CD4-positive, alpha-beta T cell treated with Interleukin-6 at 100 ng/mL for 8 hours (primary cell): ENCODE measurements at regions not wholly inside any gene's neighbourhood (a gene's known extent, or its start where the extent isn't known, plus 50 kb on each side); places are given as distances from the start of the nearest gene placed in this dataset.

ENCODE experiments used
- DNase-seq: peaks from one replicate; pipeline ENCODE4 v3.0.0-alpha.2; 2020; ENCODE audit warnings: mixed read lengths, low spot score

- DNase-seq, result no peak
Measured at GRCh38 chr1:82775406-82776000, 974.8 kb downstream of the ADGRL2 start.

DNA sequence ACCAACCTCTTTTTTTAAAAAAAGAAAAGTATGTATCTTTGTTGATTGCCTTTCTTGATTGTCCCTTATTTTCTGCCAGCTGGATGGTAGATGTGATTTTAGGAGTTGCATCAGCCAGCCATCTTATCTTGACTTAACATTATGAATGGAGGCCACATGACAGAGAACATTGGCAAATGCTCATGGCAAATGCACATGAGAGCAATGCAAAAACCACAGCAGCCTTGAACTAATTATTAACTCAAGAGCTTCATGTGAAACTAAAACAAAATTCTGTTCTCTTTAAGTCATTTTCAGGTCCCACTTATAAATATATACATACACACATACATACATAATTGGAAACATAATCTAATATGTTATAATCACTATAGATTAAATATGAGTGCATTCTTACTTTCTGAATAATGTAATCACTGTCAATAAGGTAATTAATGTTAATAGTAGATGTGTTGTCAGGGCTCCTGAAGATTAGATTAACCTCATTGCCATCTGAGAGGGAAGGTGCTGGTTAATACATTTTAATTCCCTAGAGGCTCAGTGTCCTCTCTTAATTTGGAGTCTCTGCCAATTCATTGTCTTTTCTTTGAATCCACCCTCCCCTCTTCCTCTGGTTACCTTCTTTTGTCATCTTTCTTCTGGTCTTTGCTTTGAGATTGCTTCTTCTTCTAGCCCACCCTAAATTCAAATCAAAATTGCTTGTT is 962.2 kb downstream of the ADGRL2 start:
- no peak for DNase-seq

GRCh38 chr1:82759035-82759434 is 958.3 kb downstream of the ADGRL2 start:
- DNase-seq, result no peak

DNA sequence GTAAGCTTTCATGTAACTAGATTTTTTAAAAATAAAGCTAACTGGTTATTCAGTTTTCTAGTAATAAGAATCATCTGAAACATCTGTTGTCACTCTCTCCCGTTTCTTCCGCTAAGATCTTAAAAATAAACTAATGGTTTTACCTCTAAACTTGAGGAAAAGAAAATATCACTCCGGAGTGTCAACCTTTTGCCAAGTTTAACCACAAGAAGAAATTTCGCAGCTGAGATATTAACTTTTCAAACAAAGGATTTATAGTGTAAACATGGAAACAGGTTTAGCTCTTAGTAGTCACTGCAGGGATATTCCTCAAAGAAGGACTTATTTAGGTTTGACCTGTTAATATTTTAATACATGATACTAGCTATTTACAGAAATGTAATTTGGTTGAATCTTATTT is 954.9 kb downstream of the ADGRL2 start:
- no peak for DNase-seq

DNA sequence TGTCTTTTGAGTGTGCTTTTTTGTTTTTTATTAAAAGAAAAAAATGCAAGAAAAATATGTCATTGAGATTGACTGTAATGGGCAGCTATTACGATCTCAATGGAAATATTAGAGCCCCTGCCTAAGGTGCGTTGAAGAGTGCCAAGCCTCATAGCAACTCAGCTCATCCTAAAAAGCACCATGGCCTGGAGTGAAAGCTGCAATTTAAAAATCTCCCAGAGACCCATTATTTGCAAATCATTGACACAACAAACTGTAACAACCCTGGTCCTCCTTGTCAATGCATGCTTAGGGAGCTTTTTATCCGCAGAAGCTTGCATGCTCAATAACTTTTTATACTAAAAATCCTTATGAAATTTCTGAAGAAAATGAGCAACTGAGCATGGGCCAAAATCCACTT is 954.5 kb downstream of the ADGRL2 start:
- DNase-seq, result no peak

DNA sequence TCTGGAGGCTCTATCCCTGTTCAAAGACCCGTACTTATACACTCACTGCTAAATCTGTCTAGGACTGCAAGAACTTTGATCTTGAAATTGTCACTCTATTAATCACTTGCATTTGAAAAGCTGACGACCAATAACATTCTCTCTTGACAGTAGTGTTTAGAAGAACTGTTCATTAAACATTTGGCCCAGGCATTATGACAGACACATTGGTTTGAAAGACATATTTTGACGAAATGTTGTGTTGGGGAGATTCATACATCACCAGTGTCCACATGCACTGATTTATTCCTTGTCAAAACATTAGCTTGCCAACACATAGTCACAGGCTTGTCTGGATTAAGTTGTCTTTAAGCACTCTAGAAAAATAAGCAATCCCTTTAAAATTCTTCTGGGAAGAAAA is 951.3 kb downstream of the ADGRL2 start:
- no peak for DNase-seq

DNA sequence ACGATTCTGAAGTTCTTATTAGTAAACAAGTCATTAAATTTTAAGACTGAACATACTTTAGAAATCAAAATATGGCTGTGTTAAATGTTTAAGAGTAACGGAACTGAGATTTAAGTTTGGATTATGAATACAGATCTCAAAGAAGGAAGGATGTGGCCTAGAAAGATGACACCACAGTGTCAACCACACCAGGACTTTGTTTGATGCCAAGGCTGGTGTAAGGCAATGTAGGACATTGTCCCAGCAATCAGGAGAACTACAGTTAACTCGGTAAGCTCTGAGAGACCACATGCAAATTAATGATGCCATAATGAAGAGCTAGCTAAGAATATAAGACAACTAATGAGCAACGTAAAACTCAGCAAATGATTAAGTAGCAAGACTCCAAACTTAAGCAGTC is 932.9 kb downstream of the ADGRL2 start:
- no peak for DNase-seq

- DNase-seq, result no peak
Measured at GRCh38 chr1:82731216-82731615, 930.5 kb downstream of the ADGRL2 start.

DNA sequence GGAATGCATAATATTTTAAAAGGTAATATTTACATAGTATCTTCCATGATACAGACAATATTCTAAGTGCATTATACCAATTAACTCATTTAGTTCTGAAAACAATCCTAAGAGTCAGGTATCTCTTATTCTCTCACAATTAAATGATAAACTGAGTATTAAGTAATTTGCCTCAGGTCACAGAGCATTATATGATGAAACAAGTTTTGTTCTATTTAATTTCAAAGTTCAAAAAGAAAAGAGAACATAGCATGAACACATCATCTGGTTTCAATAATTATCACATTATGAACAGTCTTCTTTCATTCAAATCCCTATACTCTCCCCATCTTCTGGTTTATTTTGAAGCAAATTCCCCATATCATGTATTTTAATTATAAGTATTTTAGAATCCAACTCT is 927.5 kb downstream of the ADGRL2 start:
- no peak for DNase-seq

DNA sequence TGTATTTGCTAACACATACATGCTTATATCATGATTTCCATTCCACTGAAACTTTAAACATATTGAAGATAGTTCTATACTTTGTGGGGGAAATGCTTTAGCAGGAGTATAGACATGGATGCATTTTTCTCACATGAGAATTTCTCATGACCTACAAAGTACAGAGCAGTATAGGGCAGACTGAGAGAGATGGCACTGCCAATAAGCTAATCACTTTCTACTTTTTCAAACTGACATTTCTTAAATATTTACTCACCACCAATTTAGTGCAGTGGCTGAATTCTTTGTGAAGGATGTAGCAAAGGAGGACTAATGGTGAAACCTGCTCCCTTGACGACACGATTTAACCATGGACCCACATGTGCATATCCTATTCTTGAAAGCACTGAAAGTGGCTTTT is 923.5 kb downstream of the ADGRL2 start:
- no peak for DNase-seq

GRCh38 chr1:82722608-82723007 is 921.9 kb downstream of the ADGRL2 start:
- no peak for DNase-seq

DNA sequence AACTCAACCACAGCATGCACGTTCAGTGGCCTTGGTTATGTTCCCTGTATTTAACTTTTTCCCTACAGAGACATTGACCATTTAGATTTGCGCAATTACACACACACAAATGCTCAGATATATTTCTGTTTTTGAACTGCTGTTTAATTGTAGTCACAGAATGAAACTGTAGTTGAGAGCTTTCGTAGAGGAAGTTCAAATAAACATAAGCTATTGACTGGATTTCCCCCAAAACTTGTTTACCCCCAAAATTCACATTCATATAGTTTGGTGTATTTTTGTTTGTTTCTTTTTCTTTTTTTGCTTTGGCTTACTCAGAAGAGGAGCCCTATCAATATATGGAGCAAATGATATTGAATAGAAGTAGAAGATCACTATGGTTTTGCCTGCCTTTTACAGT is 921.0 kb downstream of the ADGRL2 start:
- DNase-seq, result no peak

- DNase-seq, result no peak
Measured at GRCh38 chr1:82718719-82719419, 918.1 kb downstream of the ADGRL2 start.

DNA sequence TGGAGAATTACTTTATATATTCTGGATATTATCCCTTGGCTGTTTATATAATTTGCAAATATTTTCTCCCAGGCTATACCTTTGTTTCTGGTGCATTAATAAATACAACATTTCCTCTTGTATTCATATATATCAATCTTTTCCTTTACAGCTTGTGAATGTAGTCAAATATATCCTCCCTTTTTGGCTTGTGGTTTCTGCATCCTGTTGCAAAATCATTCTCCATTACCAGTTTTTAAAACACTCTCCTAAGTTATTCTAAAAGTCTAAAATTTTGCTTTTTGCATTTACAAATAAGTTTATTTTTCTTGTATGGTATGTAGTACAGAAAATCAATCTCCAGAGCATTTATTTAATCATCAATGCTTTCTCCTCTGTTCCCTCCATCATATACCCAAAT is 909.4 kb downstream of the ADGRL2 start:
- no peak for DNase-seq

- no peak for DNase-seq
Measured at GRCh38 chr1:82707681-82708080, 906.9 kb downstream of the ADGRL2 start.

DNA sequence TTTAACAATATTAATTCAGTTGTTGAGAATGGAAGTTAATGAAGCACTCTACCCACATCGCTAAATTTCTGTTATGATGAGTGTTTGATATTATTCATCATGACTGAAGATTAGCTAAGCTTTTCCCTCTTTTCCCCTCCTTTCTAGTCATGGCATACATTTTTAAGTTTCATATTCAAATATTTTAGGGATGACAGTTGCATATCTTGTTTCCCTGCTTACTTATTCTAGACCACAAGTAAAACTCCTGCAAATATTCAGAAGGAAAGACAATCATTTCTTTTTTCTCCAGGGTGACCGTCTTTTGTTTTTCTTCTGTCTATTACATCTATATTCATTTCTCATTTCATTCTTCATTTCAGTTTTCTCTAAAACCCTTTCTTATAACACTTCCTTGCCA is 906.0 kb downstream of the ADGRL2 start:
- no peak for DNase-seq

DNA sequence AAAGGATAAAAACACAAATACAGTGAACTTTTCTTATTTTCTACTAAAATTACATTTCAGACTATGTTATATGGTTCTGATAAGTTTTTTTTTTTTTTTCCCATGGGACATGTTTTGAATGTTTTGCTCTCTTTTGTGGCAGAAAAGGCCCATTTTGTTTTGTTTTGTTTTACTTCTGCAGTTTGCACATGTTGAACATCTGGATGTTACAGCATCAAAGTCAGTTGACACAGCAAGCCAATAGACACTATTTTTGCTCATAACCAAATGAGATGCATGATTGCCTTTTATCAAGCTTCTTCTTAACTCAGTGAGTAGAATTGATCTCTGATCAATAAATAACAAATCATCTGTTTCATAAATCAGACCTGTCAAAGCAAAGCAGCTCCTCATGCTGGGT is 904.2 kb downstream of the ADGRL2 start:
- no peak for DNase-seq

GRCh38 chr1:82704393-82704792 is 903.7 kb downstream of the ADGRL2 start:
- DNase-seq, result no peak

DNA sequence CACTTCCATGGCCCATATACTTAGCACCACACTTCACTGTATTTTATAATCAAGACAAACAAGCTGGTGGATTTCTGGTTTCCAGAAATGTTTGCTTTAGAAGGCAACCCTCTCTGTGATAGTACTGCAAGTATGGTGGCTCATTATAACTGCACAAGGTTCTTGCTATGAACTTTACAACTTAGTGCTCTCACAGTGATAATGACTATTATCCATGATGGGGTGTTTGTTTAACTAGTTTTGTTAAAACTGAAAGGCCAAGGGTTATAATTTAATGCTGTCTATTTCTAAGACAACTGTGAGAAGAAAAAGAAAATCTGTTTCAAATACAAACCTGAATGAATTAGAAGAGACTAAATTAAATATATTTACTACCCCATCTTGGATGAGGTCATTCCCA is 903.2 kb downstream of the ADGRL2 start:
- DNase-seq, result no peak

DNA sequence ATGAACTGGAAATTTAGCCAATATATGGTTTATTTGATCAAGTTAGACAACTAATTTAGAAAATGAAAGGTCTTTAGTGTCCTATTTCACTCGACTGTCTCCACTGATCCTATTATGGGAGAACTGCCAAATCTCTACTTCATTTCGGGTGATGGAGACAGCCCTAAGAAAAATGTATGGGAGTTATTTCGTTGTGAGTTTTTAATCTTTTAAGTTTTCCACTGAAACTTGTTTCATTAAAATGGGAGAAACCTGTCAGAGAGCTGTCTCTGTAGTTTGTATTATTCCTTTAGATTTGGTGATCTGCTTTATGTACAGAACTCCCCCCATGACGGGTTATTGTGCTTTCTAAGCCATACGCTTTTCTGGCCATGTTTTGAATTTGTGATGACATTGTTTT is 899.7 kb downstream of the ADGRL2 start:
- no peak for DNase-seq

DNA sequence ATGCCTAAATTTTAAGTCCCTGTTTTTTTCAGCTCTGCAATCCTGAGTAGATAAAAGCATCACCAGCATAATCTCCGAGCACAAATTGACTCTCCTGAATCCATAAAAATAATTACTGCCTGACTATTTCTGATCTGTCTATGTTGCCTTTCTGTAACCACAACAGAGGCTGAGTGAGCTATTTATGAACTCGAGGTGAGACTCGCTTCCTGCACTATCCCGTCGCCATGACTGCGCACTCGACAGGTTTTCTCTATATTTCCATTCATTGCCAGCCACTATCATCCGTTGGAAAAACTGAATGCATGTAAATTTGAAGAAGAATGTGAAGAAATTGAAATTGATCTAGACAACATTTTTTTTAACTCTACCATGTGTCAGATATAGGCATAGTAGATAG is 897.2 kb downstream of the ADGRL2 start:
- no peak for DNase-seq

- no peak for DNase-seq
Measured at GRCh38 chr1:82695443-82695842, 894.7 kb downstream of the ADGRL2 start.

DNA sequence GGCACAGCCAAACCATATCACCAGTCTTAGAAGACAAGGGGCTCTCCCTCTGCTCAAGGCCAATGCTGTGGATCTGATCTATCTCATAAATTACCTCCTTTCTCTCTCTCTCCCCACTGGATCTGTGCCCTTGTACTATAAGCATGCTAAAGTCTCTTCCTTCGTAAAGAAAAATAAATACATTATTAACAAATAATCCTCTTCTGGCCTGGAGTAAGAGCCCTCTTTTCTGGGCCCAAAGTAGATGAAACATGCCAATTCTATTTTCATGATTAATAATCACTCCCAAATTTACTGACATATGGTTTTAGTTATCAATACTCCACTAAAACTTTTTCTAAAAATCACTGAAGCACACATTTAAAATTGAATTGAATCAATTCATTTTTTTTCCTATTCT is 889.7 kb downstream of the ADGRL2 start:
- DNase-seq, result no peak

DNA sequence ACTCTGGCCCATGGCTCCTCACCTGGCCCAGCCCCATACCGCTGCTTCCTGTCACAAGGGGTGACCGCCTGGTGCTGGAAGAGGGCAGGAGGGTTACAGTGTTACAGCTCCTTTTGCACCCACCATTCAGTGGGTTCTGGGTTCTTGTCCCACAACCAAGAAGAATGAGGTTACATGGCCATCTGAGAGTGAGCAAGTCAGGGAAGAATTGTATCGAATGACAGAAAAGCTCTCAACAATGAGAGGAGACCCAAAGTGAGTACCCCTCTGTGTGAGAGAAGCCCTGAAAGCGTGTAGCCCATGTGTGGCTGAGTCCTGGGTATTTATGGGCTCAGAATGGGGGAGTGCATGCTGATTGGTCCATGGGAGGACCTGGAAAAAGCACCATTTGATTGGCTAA is 888.5 kb downstream of the ADGRL2 start:
- DNase-seq, result no peak
